Activated CD4-positive, alpha-beta T cell treated with anti-CD3 and anti-CD28 coated beads for 36 hours (primary cell): ENCODE measurements at regions not wholly inside any gene's neighbourhood (a gene's known extent, or its start where the extent isn't known, plus 50 kb on each side); places are given as distances from the start of the nearest gene placed in this dataset.
"Not testable (repeated sequence)": the region's sequence is repeated elsewhere in the genome, so short reads cannot be mapped to it uniquely, and the experiment has no call there.

ENCODE experiments used
- ATAC-seq: fragments of 200-7000 bp; cut with Tn5 transposase; one replicate; pipeline ENCODE4 v1.10.0; 2021; ENCODE audit warnings: mild to moderate bottlenecking, moderate library complexity
- CTCF ChIA-PET: fragments of 350-600 bp; sonication (Branson Sonifier 250); formaldehyde crosslinking; loops from one replicate; lab custom pipeline; 2021; ENCODE audit warnings: antibody characterized with exemption; lab: Charles Lee
- POLR2A ChIA-PET: fragments of 350-600 bp; sonication (Branson Sonifier 250); formaldehyde crosslinking; loops from one replicate; lab custom pipeline; 2021; ENCODE audit warnings: antibody characterized with exemption, inconsistent platforms; lab: Charles Lee
- DNase-seq: peaks from one replicate; pipeline ENCODE4 v3.0.0-alpha.2; 2020
- H3K27ac Mint-ChIP-seq: one replicate; pipeline ENCODE4 v1.8.0; 2021; ENCODE audit warnings: mixed read lengths
- H3K27me3 Mint-ChIP-seq: one replicate; pipeline ENCODE4 v1.8.0; 2021; ENCODE audit warnings: mixed read lengths
- H3K36me3 Mint-ChIP-seq: one replicate; pipeline ENCODE4 v1.8.0; 2021; ENCODE audit warnings: low read depth, mixed read lengths
- H3K4me1 Mint-ChIP-seq: one replicate; pipeline ENCODE4 v1.8.0; 2021; ENCODE audit warnings: mixed read lengths
- H3K4me3 Mint-ChIP-seq: one replicate; pipeline ENCODE4 v1.8.0; 2021; ENCODE audit warnings: mild to moderate bottlenecking, moderate library complexity, mixed read lengths
- H3K9me3 Mint-ChIP-seq: one replicate; pipeline ENCODE4 v1.8.0; 2021; ENCODE audit warnings: low read depth, mixed read lengths
- intact Hi-C, 2 experiments: fragments of 100-400 bp; cut with DNase I in 1 of 2; cut with micrococcal nuclease in 1 of 2; formaldehyde crosslinking; loops; one replicate each; pipeline versions ENCODE4 v1.14.2 to v1.15.1; 2022 to 2024; cut with DNase I, micrococcal nuclease

- no peaks in the 10 kb centered on the region for H3K36me3 Mint-ChIP-seq
- DNase-seq (no peak), ATAC-seq (no peak)
- H3K27me3 Mint-ChIP-seq = no peaks in the 10 kb centered on the region
- H3K4me3 Mint-ChIP-seq = no peak overlapping the region
- POLR2A ChIA-PET = no interaction called here
- H3K9me3 Mint-ChIP-seq = peaks cover 11% of the 10 kb centered on the region
- intact Hi-C loops = no loop called here
- no peak overlapping the region for H3K27ac Mint-ChIP-seq
- no peaks in the 10 kb centered on the region for H3K4me1 Mint-ChIP-seq
- CTCF ChIA-PET = no interaction called here
Observed at GRCh38 chr5:12910641-12911040, 1006.4 kb upstream of the CTNND2 start.

- peaks cover 14% of the 10 kb centered on the region for H3K9me3 Mint-ChIP-seq
- ATAC-seq = no peak
- CTCF ChIA-PET = no interaction called here
Observed at GRCh38 chr5:12902611-12903010, 998.4 kb upstream of the CTNND2 start.

GRCh38 chr5:12901696-12902095, 997.5 kb upstream of the CTNND2 start:
- DNase-seq (no peak), ATAC-seq (no peak)
- H3K27ac Mint-ChIP-seq = no peak overlapping the region
- ChIA-PET CTCF (no interaction called here), POLR2A (no interaction called here)
- H3K27me3 Mint-ChIP-seq = no peaks in the 10 kb centered on the region
- intact Hi-C loops = no loop called here
- no peaks in the 10 kb centered on the region for H3K36me3 Mint-ChIP-seq
- peaks cover 14% of the 10 kb centered on the region for H3K9me3 Mint-ChIP-seq
- no peak overlapping the region for H3K4me3 Mint-ChIP-seq
- no peaks in the 10 kb centered on the region for H3K4me1 Mint-ChIP-seq

More at GRCh38 chr5:12902611-12903010, 998.4 kb upstream of the CTNND2 start:
- Mint-ChIP-seq H3K27me3 (no peaks in the 10 kb centered on the region), H3K4me1 (no peaks in the 10 kb centered on the region), H3K36me3 (no peaks in the 10 kb centered on the region), H3K27ac (no peak overlapping the region), H3K4me3 (no peak overlapping the region)
- intact Hi-C loops = no loop called here
- DNase-seq = no peak
- POLR2A ChIA-PET = no interaction called here

- no peak for ATAC-seq
- peaks cover 14% of the 10 kb centered on the region for H3K9me3 Mint-ChIP-seq
- no peaks in the 10 kb centered on the region for H3K27me3 Mint-ChIP-seq
- H3K27ac Mint-ChIP-seq = no peak overlapping the region
- intact Hi-C loops = no loop called here
- ChIA-PET POLR2A (no interaction called here), CTCF (no interaction called here)
- no peak for DNase-seq
- H3K36me3 Mint-ChIP-seq = no peaks in the 10 kb centered on the region
- no peak overlapping the region for H3K4me3 Mint-ChIP-seq
- H3K4me1 Mint-ChIP-seq = no peaks in the 10 kb centered on the region
Observed at GRCh38 chr5:12896086-12896485, 991.8 kb upstream of the CTNND2 start.

GRCh38 chr5:12885018-12885417, 980.8 kb upstream of the CTNND2 start:
- ChIA-PET CTCF (no interaction called here), POLR2A (no interaction called here)
- Mint-ChIP-seq H3K36me3 (no peaks in the 10 kb centered on the region), H3K4me1 (no peaks in the 10 kb centered on the region), H3K9me3 (peaks cover 13% of the 10 kb centered on the region), H3K27ac (no peak overlapping the region), H3K4me3 (no peak overlapping the region), H3K27me3 (no peaks in the 10 kb centered on the region)
- intact Hi-C loops = no loop called here
- ATAC-seq (no peak), DNase-seq (no peak)

GRCh38 chr5:12883395-12883794, 979.1 kb upstream of the CTNND2 start:
- no peaks in the 10 kb centered on the region for H3K36me3 Mint-ChIP-seq
- ATAC-seq (no peak), DNase-seq (no peak)
- intact Hi-C loops = no loop called here
- H3K27ac Mint-ChIP-seq = no peak overlapping the region
- no peak overlapping the region for H3K4me3 Mint-ChIP-seq
- peaks cover 13% of the 10 kb centered on the region for H3K9me3 Mint-ChIP-seq
- H3K4me1 Mint-ChIP-seq = no peaks in the 10 kb centered on the region
- ChIA-PET POLR2A (no interaction called here), CTCF (no interaction called here)
- H3K27me3 Mint-ChIP-seq = no peaks in the 10 kb centered on the region

GRCh38 chr5:12876541-12877298, 972.5 kb upstream of the CTNND2 start:
- CTCF ChIA-PET = interaction anchor here (0.7 kb wide), 1 partner anchor 139 kb away, joined by 3 read pairs; no protein-coding TSS in a partner anchor
- no peaks in the 10 kb centered on the region for H3K36me3 Mint-ChIP-seq
- H3K9me3 Mint-ChIP-seq = peaks cover 9% of the 10 kb centered on the region
- H3K4me3 Mint-ChIP-seq = no peak overlapping the region
- H3K27me3 Mint-ChIP-seq = no peaks in the 10 kb centered on the region
- no peak for DNase-seq
- intact Hi-C loops = no loop called here
- no peak overlapping the region for H3K27ac Mint-ChIP-seq
- no peak for ATAC-seq
- H3K4me1 Mint-ChIP-seq = no peaks in the 10 kb centered on the region
- POLR2A ChIA-PET = no interaction called here

- no peak for ATAC-seq
- Mint-ChIP-seq H3K27ac (no peak overlapping the region), H3K4me1 (no peaks in the 10 kb centered on the region), H3K4me3 (no peak overlapping the region), H3K36me3 (no peaks in the 10 kb centered on the region), H3K9me3 (peaks cover 13% of the 10 kb centered on the region), H3K27me3 (no peaks in the 10 kb centered on the region)
- no peak for DNase-seq
- ChIA-PET CTCF (no interaction called here), POLR2A (no interaction called here)
- intact Hi-C loops = no loop called here
Observed at GRCh38 chr5:12870872-12871539, 966.8 kb upstream of the CTNND2 start.

GRCh38 chr5:12865529-12865928, 961.3 kb upstream of the CTNND2 start:
- no peak for ATAC-seq
- Mint-ChIP-seq H3K4me1 (no peaks in the 10 kb centered on the region), H3K4me3 (no peak overlapping the region), H3K27ac (no peak overlapping the region), H3K36me3 (no peaks in the 10 kb centered on the region), H3K27me3 (no peaks in the 10 kb centered on the region), H3K9me3 (peaks cover 14% of the 10 kb centered on the region)
- intact Hi-C loops = no loop called here
- POLR2A ChIA-PET = no interaction called here
- no peak for DNase-seq
- CTCF ChIA-PET = no interaction called here

GRCh38 chr5:12861886-12862654, 957.8 kb upstream of the CTNND2 start:
- ATAC-seq = no peak
- POLR2A ChIA-PET = no interaction called here
- intact Hi-C loops = no loop called here
- peaks cover 17% of the 10 kb centered on the region for H3K9me3 Mint-ChIP-seq
- H3K4me1 Mint-ChIP-seq = no peaks in the 10 kb centered on the region
- H3K4me3 Mint-ChIP-seq = no peak overlapping the region
- H3K27me3 Mint-ChIP-seq = no peaks in the 10 kb centered on the region
- H3K27ac Mint-ChIP-seq = no peak overlapping the region
- H3K36me3 Mint-ChIP-seq = no peaks in the 10 kb centered on the region
- no peak for DNase-seq
- CTCF ChIA-PET = no interaction called here

GRCh38 chr5:12856105-12856504, 951.9 kb upstream of the CTNND2 start:
- intact Hi-C loops, ATAC-seq, H3K27ac Mint-ChIP-seq, DNase-seq, H3K36me3 Mint-ChIP-seq, POLR2A ChIA-PET, CTCF ChIA-PET, H3K27me3 Mint-ChIP-seq, H3K4me1 Mint-ChIP-seq, H3K4me3 Mint-ChIP-seq: not testable (repeated sequence)
- H3K9me3 Mint-ChIP-seq = peaks cover 13% of the 10 kb centered on the region

- no peak overlapping the region for H3K27ac Mint-ChIP-seq
- no peak for ATAC-seq
- no peaks in the 10 kb centered on the region for H3K4me1 Mint-ChIP-seq
- POLR2A ChIA-PET = no interaction called here
- CTCF ChIA-PET = no interaction called here
- no peak overlapping the region for H3K4me3 Mint-ChIP-seq
- no peak for DNase-seq
- no peaks in the 10 kb centered on the region for H3K27me3 Mint-ChIP-seq
- H3K9me3 Mint-ChIP-seq = peaks cover 9% of the 10 kb centered on the region
- H3K36me3 Mint-ChIP-seq = no peaks in the 10 kb centered on the region
- intact Hi-C loops = no loop called here
Observed at GRCh38 chr5:12854386-12854785, 950.1 kb upstream of the CTNND2 start.
